Body of pancreas (tissue), 4 donors: ENCODE measurements at regions not wholly inside any gene's neighbourhood (a gene's known extent, or its start where the extent isn't known, plus 50 kb on each side); places are given as distances from the start of the nearest gene placed in this dataset.

Source experiments
- ATAC-seq: fragments of 150-250 bp; one replicate; pipeline ENCODE4 v1.9.1; 2016
- DNase-seq, 4 donors: peaks; one replicate each; pipeline ENCODE4 v3.0.0-alpha.2; 2019
- H3K27ac ChIP-seq, 4 donors: fragments of 200-600 bp; sonication (generic); 1 replicate in 3 of 4; 2 replicates in 1 of 4; pipeline versions ENCODE4 v1.5.1 to v1.6.1; 2016 to 2019; ENCODE audit warnings: mild to moderate bottlenecking in 1 of 4, mixed read lengths in 1 of 4, moderate library complexity in 1 of 4
- H3K27me3 ChIP-seq, 2 donors: fragments of 200-600 bp; sonication (generic); one replicate each; pipeline ENCODE4 v1.6.0; 2016; ENCODE audit warnings: mild to moderate bottlenecking in 1 of 2
- H3K36me3 ChIP-seq, 2 donors: fragments of 200-600 bp; sonication (generic); replicated peaks in 1 of 2; 2 replicates each; pipeline ENCODE4 v1.5.1; 2016; ENCODE audit warnings: low read depth in 2 of 2; ENCODE audit not compliant: insufficient read depth in 1 of 2
- H3K4me1 ChIP-seq: fragments of 200-600 bp; sonication (generic); one replicate; pipeline ENCODE4 v1.6.0; 2016
- H3K4me3 ChIP-seq, 2 donors: fragments of 200-600 bp; sonication (generic); 1 replicate in 1 of 2; 2 replicates in 1 of 2; pipeline ENCODE4 v1.5.1; 2016 to 2019
- H3K9me3 ChIP-seq, 3 donors: fragments of 200-600 bp; sonication (generic); 1 replicate in 2 of 3; 2 replicates in 1 of 3; pipeline ENCODE4 v1.5.1; 2016
- CTCF ChIP-seq, 7 experiments: fragments of 450-650 bp in 4 of 7; fragments of 200-600 bp in 3 of 7; sonication (generic) in 3 of 7; IDR thresholded peaks; one replicate each; pipeline ENCODE4 v1.5.1; 2016 to 2019; ENCODE audit warnings: antibody characterized with exemption in 7 of 7
- POLR2A ChIP-seq, 3 donors: fragments of 450-650 bp; IDR thresholded peaks; one replicate each; pipeline ENCODE4 v1.6.1; 2016; ENCODE audit warnings: antibody characterized with exemption in 3 of 3, mild to moderate bottlenecking in 2 of 3
- WGBS, 2 donors: methylation state at CpG; one replicate each; pipeline ENCODE4 v1.1.5; 2017; 5-methylcytosine and 5-hydroxymethylcytosine counted together
- intact Hi-C: fragments of 100-400 bp; cut with DNase I; formaldehyde crosslinking; loops from one replicate; pipeline ENCODE4 v1.15.1; 2023

- DNase-seq (no peak), ATAC-seq (no peak)
- no peaks in the 10 kb centered on the region for H3K4me1 ChIP-seq
- no peaks in the 10 kb centered on the region for H3K27me3 ChIP-seq
- TF ChIP-seq POLR2A (IDR thresholded peaks at IDR 0.05) = no peak
- no peak for TF ChIP-seq CTCF (IDR thresholded peaks at IDR 0.05)
- no peak overlapping the region for H3K4me3 ChIP-seq
- WGBS, 2 donors = 40 to 58% methylated on average over 2 of the region's 2 CpGs
- intact Hi-C loops = no loop called here
- H3K36me3 ChIP-seq = no peaks in the 10 kb centered on the region
- no peak overlapping the region for H3K27ac ChIP-seq
- H3K9me3 ChIP-seq = no peaks in the 10 kb centered on the region
Measured at GRCh38 chr4:58617226-58617625, 1507.0 kb upstream of the IGFBP7 start.

- ATAC-seq = no peak
Measured at GRCh38 chr4:58611012-58611411, 1500.8 kb upstream of the IGFBP7 start.

GRCh38 chr4:58606303-58606702 lies 1496.1 kb upstream of the IGFBP7 start:
- Histone ChIP-seq H3K4me1 (no peaks in the 10 kb centered on the region), H3K27me3 (no peaks in the 10 kb centered on the region), H3K27ac (no peak overlapping the region), H3K36me3 (no peaks in the 10 kb centered on the region), H3K4me3 (no peak overlapping the region), H3K9me3 (no peaks in the 10 kb centered on the region)
- ATAC-seq = no peak
- intact Hi-C loops = no loop called here
- WGBS, 2 donors = 63 to 73% methylated on average over 4 of the region's 4 CpGs
- TF ChIP-seq CTCF (IDR thresholded peaks at IDR 0.05) (no peak), POLR2A (IDR thresholded peaks at IDR 0.05) (no peak)
- no peak for DNase-seq

More at GRCh38 chr4:58611012-58611411, 1500.8 kb upstream of the IGFBP7 start:
- no peaks in the 10 kb centered on the region for H3K36me3 ChIP-seq
- intact Hi-C loops = no loop called here
- H3K4me1 ChIP-seq = no peaks in the 10 kb centered on the region
- 78 to 93% methylated on average over 1 of the region's 1 CpG for WGBS, 2 donors
- H3K27me3 ChIP-seq = no peaks in the 10 kb centered on the region
- DNase-seq = no peak
- H3K27ac ChIP-seq = no peak overlapping the region
- H3K4me3 ChIP-seq = no peak overlapping the region
- no peak for TF ChIP-seq CTCF (IDR thresholded peaks at IDR 0.05)
- no peak for TF ChIP-seq POLR2A (IDR thresholded peaks at IDR 0.05)
- no peaks in the 10 kb centered on the region for H3K9me3 ChIP-seq

- Histone ChIP-seq H3K4me1 (no peaks in the 10 kb centered on the region), H3K36me3 (no peaks in the 10 kb centered on the region), H3K27me3 (no peaks in the 10 kb centered on the region), H3K27ac (no peak overlapping the region), H3K9me3 (no peaks in the 10 kb centered on the region), H3K4me3 (no peak overlapping the region)
- ATAC-seq (no peak), DNase-seq (no peak)
- intact Hi-C loops = no loop called here
- 76 to 80% methylated on average over 4 of the region's 4 CpGs for WGBS, 2 donors
- TF ChIP-seq CTCF (IDR thresholded peaks at IDR 0.05) = no peak
- no peak for TF ChIP-seq POLR2A (IDR thresholded peaks at IDR 0.05)
Measured at GRCh38 chr4:58603951-58604350, 1493.8 kb upstream of the IGFBP7 start.

GRCh38 chr4:58602731-58603359 lies 1492.7 kb upstream of the IGFBP7 start:
- DNase-seq (no peak), ATAC-seq (no peak)
- H3K9me3 ChIP-seq = no peaks in the 10 kb centered on the region
- 0 to 3% methylated on average over 1 of the region's 1 CpG for WGBS, 2 donors
- no peaks in the 10 kb centered on the region for H3K27me3 ChIP-seq
- no peak overlapping the region for H3K27ac ChIP-seq
- H3K4me3 ChIP-seq = no peak overlapping the region
- H3K4me1 ChIP-seq = no peaks in the 10 kb centered on the region
- no peaks in the 10 kb centered on the region for H3K36me3 ChIP-seq
- intact Hi-C loops = no loop called here
- TF ChIP-seq CTCF (IDR thresholded peaks at IDR 0.05) (no peak), POLR2A (IDR thresholded peaks at IDR 0.05) (no peak)
